Left lobe of liver (tissue), 2 donors: ENCODE measurements at regions not wholly inside any gene's neighbourhood (a gene's known extent, or its start where the extent isn't known, plus 50 kb on each side); places are given as distances from the start of the nearest gene placed in this dataset.
A peak's percentile ranks its signal among the peaks of the same experiment; 100 is the strongest.

Source experiments
- ATAC-seq: fragments of 200-7000 bp; cut with Tn5 transposase; one replicate; pipeline ENCODE4 v1.9.1; 2020; ENCODE audit warnings: mild to moderate bottlenecking, moderate library complexity
- DNase-seq: peaks from one replicate; pipeline ENCODE4 v3.0.0-alpha.2; 2020; ENCODE audit warnings: low spot score
- donor health status: DM: no; HTN: no; CAD: no; lungs with moderate emphysema.
- donor health status: DM: no; HTN: yes; CAD: no.

GRCh38 chr7:67738145-67738544, 741.5 kb downstream of the TYW1 start:
- no peak for DNase-seq
- no peak for ATAC-seq

- DNase-seq (peak; percentile 77), ATAC-seq (peak; percentile 83)
Observed at GRCh38 chr7:67738958-67739357, 742.3 kb downstream of the TYW1 start.

DNA sequence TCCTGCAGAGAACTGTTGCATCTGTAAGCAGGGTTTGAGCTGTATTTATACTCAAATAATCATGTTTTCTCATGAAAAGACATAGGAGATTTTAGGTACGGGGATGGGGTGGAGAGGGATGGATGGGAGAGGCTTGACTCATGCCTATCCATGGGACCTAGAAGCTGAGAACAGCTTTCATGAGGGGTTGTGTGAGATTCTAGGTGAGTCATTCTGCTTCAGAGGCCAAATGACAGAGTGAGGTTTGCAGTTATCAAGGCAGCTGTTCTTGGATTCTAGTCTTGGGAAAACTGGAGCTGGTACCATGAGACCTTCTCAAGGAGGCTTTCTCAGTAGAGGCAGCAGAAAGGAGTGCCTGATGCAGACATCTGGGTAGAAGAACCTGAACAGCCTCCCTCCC, 746.9 kb downstream of the TYW1 start:
- DNase-seq (no peak), ATAC-seq (no peak)

DNA sequence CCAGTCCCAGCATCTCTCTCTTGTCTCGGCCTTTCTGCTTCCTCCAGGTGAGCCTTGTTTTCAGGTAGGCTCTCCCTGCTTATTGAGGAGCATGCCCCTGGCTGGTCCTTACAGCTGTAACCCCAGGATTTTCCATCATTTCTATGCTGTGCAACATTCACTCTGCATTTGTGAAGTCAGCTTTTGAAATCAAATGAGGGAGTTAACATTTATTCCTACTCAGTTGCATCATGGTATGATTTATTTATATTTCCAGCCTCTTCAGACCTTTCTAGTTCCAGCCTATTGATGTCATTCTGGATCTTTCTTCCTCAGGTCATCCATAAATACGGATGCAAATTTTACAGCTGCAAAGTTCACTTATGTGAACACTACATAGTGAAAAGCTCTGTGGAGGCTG, 755.6 kb downstream of the TYW1 start:
- DNase-seq, result no peak
- no peak for ATAC-seq

DNA sequence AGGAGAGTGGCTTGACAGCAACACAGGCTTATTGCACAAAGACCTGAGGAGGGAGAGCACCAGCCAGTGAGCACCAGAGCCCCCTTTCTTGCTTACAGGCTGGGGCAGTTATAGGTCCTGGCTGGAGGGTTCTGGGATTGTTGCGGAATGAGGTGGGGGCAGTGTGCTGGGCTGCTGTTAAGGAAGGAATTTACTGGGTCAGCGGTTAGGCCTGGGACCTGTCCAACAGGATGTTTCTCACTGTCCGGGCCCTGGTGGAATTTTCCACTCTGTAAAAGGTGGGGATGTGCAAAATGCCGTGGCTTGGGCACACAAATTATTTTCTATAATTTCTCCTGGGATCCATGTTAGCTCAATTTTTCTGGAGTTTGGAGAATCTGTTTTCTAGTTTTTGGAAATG, 757.3 kb downstream of the TYW1 start:
- ATAC-seq (peak; percentile 65), DNase-seq (no peak)

- ATAC-seq (no peak), DNase-seq (no peak)
Observed at GRCh38 chr7:67754651-67755050, 758.0 kb downstream of the TYW1 start.

- ATAC-seq, result no peak
- no peak for DNase-seq
Observed at GRCh38 chr7:67758551-67758950, 761.9 kb downstream of the TYW1 start.

DNA sequence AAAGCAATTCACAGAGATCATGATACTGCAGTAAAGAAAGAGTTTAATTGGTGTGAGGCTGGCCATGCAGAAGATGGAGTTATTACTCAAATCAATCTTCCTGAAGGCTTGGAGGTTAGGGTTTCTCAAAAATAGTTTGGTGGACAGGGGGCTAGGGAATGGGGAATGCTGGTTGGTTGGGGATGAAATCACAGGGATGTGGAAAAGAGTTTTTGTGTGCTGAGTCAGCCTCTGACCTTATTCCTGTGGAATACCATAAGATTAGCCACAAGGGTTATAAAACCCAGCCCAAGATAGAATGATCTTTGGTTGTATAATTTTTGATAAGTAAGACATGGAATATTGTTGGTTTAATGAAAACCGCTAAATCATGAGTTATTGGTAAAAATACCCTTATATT, 764.3 kb downstream of the TYW1 start:
- ATAC-seq, result no peak
- DNase-seq, result no peak

GRCh38 chr7:67762516-67762915, 765.9 kb downstream of the TYW1 start:
- no peak for DNase-seq
- ATAC-seq, result no peak

DNA sequence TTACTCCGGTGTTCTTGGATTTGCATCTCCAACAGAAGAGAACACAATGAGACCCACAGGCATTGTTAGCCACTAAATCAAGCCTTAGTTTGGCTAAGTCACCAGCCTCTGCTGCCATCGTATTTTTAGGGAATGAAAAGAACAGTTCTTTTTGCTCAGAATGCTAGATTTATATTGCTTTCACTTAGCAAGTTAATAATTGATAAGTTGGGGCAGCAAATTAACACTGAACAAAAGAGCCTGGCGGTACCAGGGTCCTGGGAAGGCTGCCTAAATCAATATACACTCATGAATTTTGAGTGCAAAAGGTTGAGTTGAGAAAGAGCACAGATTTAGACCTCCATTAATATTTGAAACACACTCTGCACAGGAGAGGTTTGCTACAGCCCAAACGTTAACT, 767.7 kb downstream of the TYW1 start:
- peak; percentile 75 for DNase-seq
- peak; percentile 92 for ATAC-seq

DNA sequence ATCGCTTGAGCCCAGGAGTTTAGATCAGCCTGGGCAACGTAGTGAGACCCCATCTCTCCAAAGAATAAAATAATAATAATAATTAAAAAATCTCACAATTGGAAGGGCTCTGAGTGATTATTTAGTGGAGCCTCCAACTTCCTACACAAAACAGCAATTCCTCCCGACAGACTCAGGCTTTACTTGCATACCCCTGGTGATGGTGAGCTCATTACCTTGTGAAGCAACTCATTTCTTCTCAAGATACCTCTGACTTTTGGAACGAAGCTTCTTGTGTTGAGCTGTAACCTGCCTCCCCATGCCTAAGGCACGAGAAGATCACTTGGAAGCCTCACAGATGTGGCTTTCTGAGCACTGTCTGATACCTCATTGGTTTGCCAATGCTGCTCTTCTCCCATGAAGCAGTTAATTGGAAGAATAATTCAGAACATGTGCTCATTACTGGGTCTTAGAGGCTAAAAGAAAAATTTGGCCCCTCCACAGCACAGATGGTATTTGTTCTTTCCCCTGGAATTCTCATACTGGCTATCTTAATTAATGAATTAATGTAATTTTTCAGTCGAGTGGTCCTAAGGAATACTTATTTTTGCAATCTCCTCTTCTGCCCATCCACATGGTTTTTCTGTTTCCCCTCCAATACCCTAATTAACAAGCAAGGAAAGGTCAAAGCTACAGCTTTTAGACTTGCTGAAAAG, 769.0 kb downstream of the TYW1 start:
- ATAC-seq (no peak), DNase-seq (no peak)

DNA sequence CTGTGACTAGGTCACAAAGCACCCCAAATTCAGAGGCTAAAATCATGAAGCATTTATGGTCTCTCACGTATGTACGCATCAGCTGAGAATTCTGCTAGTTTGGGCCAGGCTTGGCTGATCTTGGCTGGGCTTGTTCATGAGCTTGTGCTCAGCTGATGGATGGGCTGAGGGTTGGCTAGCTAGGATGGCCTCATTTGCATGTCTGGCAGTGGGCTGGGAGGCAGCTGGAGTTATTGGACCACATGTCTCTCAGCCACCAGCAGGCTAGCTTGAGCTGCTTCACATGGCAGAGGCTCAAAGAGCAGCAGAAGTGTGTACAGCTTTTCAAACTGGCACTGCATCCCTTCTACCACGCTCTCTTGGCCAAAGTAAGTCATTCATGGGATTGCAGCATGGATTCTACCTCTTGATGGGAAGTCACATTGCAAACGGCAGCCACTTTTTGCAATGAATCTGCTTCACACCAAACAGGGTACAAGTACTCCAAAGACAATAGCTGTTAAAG, 770.3 kb downstream of the TYW1 start:
- DNase-seq (no peak), ATAC-seq (no peak)

GRCh38 chr7:67771846-67772605, 775.4 kb downstream of the TYW1 start:
- DNase-seq (peak; percentile 54), ATAC-seq (peak; percentile 91)

- DNase-seq, result no peak
- ATAC-seq, result no peak
Observed at GRCh38 chr7:67773081-67773480, 776.4 kb downstream of the TYW1 start.

DNA sequence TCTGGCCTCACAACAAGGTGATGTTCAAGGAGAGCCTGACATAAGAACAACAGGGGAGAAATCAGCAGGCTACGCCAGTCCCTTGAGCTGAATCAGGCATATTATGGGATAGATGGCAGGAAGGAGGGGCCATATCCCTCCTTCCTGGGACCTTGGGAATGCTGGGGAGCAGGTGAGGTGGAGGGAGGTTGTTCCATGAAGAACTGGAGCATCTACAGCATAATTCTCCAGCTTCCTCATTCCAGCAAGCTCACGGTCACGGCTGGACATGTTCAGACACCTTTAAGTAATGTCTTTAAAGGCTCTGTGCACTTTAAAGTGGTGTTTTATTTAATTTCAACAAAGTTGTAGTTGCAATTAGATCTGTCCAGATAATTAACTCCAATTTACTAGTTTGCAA, 780.5 kb downstream of the TYW1 start:
- ATAC-seq (no peak), DNase-seq (no peak)

DNA sequence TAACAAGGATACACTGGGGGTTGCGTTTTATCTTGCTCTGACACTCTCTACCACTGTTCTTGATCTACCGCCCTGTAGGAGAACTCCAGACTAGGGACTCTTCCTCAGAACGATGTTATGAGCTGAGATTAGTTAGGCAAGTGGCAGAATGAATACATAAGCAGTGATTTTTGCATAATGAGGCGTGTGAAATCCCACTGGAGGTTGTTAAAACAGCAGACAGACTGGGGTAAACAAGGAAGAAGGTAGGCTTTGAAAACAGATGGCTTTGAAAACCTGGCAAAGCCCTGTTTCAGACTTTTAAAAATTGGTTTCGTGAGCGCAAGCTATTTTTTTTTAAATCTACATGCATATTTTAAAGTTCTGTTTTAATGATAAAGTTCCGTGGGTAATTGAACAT, 785.2 kb downstream of the TYW1 start:
- DNase-seq, result no peak
- no peak for ATAC-seq

DNA sequence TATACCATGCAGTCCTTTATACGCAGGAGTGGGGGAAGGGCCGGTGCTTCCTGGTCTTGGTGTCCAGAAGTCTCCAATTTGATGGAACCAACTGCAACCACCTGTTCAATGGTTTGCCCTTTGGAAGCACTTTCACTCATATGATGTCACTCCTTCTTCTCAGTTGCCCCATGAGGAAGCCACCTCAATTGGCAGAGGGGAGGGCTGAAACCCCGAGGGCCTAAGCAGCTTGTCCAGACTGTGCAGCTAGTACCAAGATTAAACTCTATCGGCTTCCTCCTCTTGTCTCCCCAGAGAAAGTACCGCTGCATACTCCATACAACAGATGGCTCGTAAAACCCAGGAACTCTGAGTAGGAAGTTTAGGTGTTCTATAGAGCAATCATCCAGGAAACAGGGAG, 789.4 kb downstream of the TYW1 start:
- DNase-seq (no peak), ATAC-seq (no peak)

- ATAC-seq, result peak; percentile 87
- DNase-seq, result peak; percentile 47
Observed at GRCh38 chr7:67788669-67789068, 792.0 kb downstream of the TYW1 start.

DNA sequence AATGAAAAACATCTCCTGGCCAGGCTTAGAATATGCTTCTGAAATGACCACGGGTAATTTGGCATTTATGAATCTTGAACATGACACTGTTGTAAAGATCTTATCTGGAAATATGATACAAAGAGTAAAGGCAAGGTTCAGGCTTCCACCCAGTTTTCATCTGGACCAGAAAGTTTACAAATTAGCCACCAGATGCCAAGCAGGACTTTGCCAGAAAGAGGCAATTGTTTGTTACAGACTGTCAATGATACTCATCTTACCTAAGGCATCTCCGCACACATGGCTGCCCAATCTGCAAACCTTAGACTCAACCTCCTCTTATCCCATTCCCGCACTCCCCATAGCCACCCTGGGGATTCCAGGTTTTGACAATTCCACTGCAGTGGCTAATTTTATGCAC, 795.3 kb downstream of the TYW1 start:
- DNase-seq (no peak), ATAC-seq (no peak)

GRCh38 chr7:67794544-67794943, 797.9 kb downstream of the TYW1 start:
- DNase-seq, result no peak
- no peak for ATAC-seq

DNA sequence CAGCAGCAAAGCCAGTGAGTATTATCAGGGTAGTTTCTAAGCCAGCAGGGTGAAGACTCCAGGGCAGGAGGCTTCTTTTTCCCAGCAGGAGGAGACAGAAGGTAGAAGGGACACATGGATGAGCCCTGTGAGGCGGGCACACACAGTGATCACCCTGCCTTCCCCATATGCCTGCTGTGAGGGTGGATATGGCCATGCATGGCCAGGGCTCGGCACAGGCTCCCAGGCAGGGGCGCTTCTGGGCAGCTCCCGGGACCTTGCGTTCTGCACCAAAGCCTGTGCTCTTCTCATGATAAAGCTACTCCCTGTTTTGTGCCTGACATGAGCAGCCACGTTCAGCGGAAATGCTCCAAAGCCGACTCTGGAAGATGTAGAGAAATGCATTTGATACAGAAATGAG, 807.2 kb downstream of the TYW1 start:
- ATAC-seq, result no peak
- DNase-seq, result no peak

DNA sequence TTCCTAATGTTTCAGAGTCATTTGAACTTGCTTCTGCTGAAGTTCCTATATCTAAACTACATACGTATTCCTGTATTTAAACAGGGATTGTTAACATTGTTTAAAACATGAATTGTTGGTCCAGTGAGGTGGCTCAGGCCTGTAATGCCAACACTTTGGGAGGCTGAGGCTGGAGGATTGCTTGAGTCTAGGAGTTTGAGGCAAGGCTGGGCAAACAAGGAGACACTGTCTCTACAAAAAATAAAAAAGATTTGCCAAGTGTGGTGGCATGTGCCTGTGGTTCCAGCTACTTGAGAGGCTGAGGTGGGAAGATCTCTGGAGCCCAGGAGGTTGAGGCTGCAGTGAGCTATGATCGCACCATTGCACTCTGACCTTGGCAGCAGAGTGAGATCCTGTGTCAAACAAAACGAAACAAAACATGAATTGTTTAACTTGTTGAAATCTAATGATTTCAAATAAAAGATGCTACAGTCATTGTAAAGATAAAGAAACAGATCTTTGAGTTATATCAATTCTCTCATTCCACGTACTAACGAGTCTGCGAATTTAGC, 809.4 kb downstream of the TYW1 start:
- DNase-seq, result peak; percentile 46

More for the DNA sequence above, 809.4 kb downstream of the TYW1 start:
- ATAC-seq, result peak; percentile 61
